HCT116 (cell line): ENCODE measurements at regions not wholly inside any gene's neighbourhood (a gene's known extent, or its start where the extent isn't known, plus 50 kb on each side); places are given as distances from the start of the nearest gene placed in this dataset.

Source experiments
- ATAC-seq: fragments of 200-7000 bp; cut with Tn5 transposase; 2 replicates; pipeline ENCODE4 v1.9.1; 2020; ENCODE audit warnings: mild to moderate bottlenecking, moderate library complexity
- BruUV-seq: library from RNA; stranded (reverse); fragments of 400-500 nt; replicated peaks from 2 replicates; lab custom pipeline; 2021; lab: Mats Ljungman, UMichigan
- CTCF ChIA-PET: fragments of 300-600 bp; sonication (Branson Sonifier 250); formaldehyde crosslinking; loops from one replicate; lab custom pipeline; 2021; ENCODE audit warnings: antibody characterized with exemption; lab: Charles Lee
- POLR2A ChIA-PET: fragments of 300-600, 350-600 bp; sonication (Branson Sonifier 250); formaldehyde crosslinking; loops from one replicate; lab custom pipeline; 2021; ENCODE audit warnings: antibody characterized with exemption; lab: Charles Lee
- RAD21 ChIA-PET, 2 experiments: fragments of 300-600 bp; sonication (Branson Sonifier 250); formaldehyde crosslinking; loops; one replicate each; lab custom pipeline; 2023; ENCODE audit warnings: low total read pairs in 2 of 2; ENCODE audit not compliant: uncharacterized antibody in 2 of 2, unreplicated experiment in 2 of 2, low non-redundant PET in 1 of 2; lab: Charles Lee
- DNase-seq: peaks from one replicate; pipeline ENCODE4 v3.0.0-alpha.2; 2010; ENCODE audit warnings: low read depth, low spot score
- H2AFZ ChIP-seq: fragments of 200-600 bp; shearing (Covaris generic), sonication (generic); 2 replicates; pipeline ENCODE4 v1.6.1; 2017; ENCODE audit warnings: low read depth, mixed run types, mixed read lengths, antibody characterized with exemption, low read length; ENCODE audit not compliant: poor library complexity, severe bottlenecking
- H3K27ac ChIP-seq: 2 replicates; pipeline ENCODE4 v1.5.1; 2012; ENCODE audit warnings: low read depth, low read length
- H3K27me3 ChIP-seq: fragments of 200-600 bp; sonication (generic); 2 replicates; pipeline ENCODE4 v1.6.1; 2016; ENCODE audit warnings: mixed run types, low read length, mixed read lengths; ENCODE audit not compliant: insufficient read depth
- H3K36me3 ChIP-seq, 2 experiments: fragments of 200-500 bp in 1 of 2; fragments of 200-600 bp in 1 of 2; sonication (Bioruptor generic) in 1 of 2; sonication (generic) in 1 of 2; 2 replicates each; pipeline versions ENCODE4 v1.5.1 to v1.6.1; 2014 to 2016; ENCODE audit warnings: low read length in 2 of 2, inconsistent platforms in 1 of 2, mixed read lengths in 1 of 2, mixed run types in 1 of 2; ENCODE audit not compliant: insufficient read depth in 2 of 2, control insufficient read depth in 1 of 2
- H3K4me1 ChIP-seq, 2 experiments: fragments of 200-600 bp in 1 of 2; sonication (generic) in 1 of 2; 2 replicates each; pipeline versions ENCODE4 v1.5.1 to v1.6.1; 2012 to 2017; ENCODE audit warnings: low read length in 2 of 2, inconsistent platforms in 1 of 2, mild to moderate bottlenecking in 1 of 2, mixed read lengths in 1 of 2, mixed run types in 1 of 2, moderate library complexity in 1 of 2; ENCODE audit not compliant: insufficient read depth in 2 of 2, control insufficient read depth in 1 of 2
- H3K4me2 ChIP-seq: fragments of 200-600 bp; sonication (generic); 2 replicates; pipeline ENCODE4 v1.6.1; 2017; ENCODE audit warnings: mixed run types, low read length, mixed read lengths
- H3K4me3 ChIP-seq, 2 experiments: fragments of 200-600 bp in 1 of 2; sonication (generic) in 1 of 2; replicated peaks in 1 of 2; 2 replicates each; pipeline ENCODE4 v1.5.1; 2011 to 2016; ENCODE audit warnings: low read length in 2 of 2, control low read depth in 1 of 2, low read depth in 1 of 2, mild to moderate bottlenecking in 1 of 2, mixed read lengths in 1 of 2, mixed run types in 1 of 2
- H3K79me2 ChIP-seq: fragments of 200-600 bp; sonication (generic); 2 replicates; pipeline ENCODE4 v1.6.1; 2017; ENCODE audit warnings: mild to moderate bottlenecking, mixed run types, low read length, moderate library complexity, mixed read lengths; ENCODE audit not compliant: insufficient read depth
- H3K9ac ChIP-seq: fragments of 200-600 bp; sonication (generic); 2 replicates; pipeline ENCODE4 v1.6.1; 2016; ENCODE audit warnings: low read length, mixed read lengths
- H3K9me2 ChIP-seq: fragments of 200-600 bp; sonication (generic), shearing (Covaris generic); 2 replicates; pipeline ENCODE4 v1.6.1; 2017; ENCODE audit warnings: mixed run types, mild to moderate bottlenecking, moderate library complexity; ENCODE audit not compliant: insufficient read depth
- H3K9me3 ChIP-seq, 2 experiments: fragments of 200-500 bp in 1 of 2; fragments of 200-600 bp in 1 of 2; sonication (Bioruptor generic) in 1 of 2; sonication (generic) in 1 of 2; 2 replicates each; pipeline ENCODE4 v1.6.1; 2014 to 2017; ENCODE audit warnings: low read length in 2 of 2, mixed read lengths in 2 of 2, inconsistent platforms in 1 of 2, low read depth in 1 of 2, mild to moderate bottlenecking in 1 of 2, mixed run types in 1 of 2, moderate library complexity in 1 of 2; ENCODE audit not compliant: control insufficient read depth in 1 of 2, insufficient read depth in 1 of 2
- H4K20me1 ChIP-seq: fragments of 200-600 bp; sonication (generic), shearing (Covaris generic); 2 replicates; pipeline ENCODE4 v1.6.1; 2017; ENCODE audit warnings: mixed run types, mild to moderate bottlenecking, moderate library complexity; ENCODE audit not compliant: insufficient read depth
- CBX3 ChIP-seq: IDR thresholded peaks from 2 replicates; pipeline ENCODE4 v1.6.1; 2012; ENCODE audit warnings: low read depth
- CEBPB ChIP-seq: IDR thresholded peaks from 2 replicates; pipeline ENCODE4 v1.6.1; 2012; ENCODE audit warnings: low read depth
- ELF1 ChIP-seq: IDR thresholded peaks from 2 replicates; pipeline ENCODE4 v1.6.1; 2012; ENCODE audit warnings: low read depth, borderline replicate concordance
- EZH2phosphoT487 ChIP-seq: fragments of 200-600 bp; IDR thresholded peaks from 2 replicates; pipeline ENCODE4 v1.6.1; 2018; ENCODE audit warnings: antibody characterized with exemption, borderline replicate concordance
- FOSL1 ChIP-seq: IDR thresholded peaks from 2 replicates; pipeline ENCODE4 v1.6.1; 2012; ENCODE audit warnings: low read depth
- POLR2A ChIP-seq: IDR thresholded peaks from 2 replicates; pipeline ENCODE4 v1.7.0; 2011; ENCODE audit warnings: borderline replicate concordance; ENCODE audit not compliant: insufficient read depth, insufficient read length; ENCODE audit errors: extremely low read depth
- RAD21 ChIP-seq: IDR thresholded peaks from 2 replicates; pipeline ENCODE4 v1.6.1; 2012; ENCODE audit warnings: low read depth, mild to moderate bottlenecking
- SIN3A ChIP-seq: IDR thresholded peaks from 2 replicates; pipeline ENCODE4 v1.6.1; 2012; ENCODE audit warnings: low read depth
- SRF ChIP-seq: IDR thresholded peaks from 2 replicates; pipeline ENCODE4 v1.6.1; 2012; ENCODE audit warnings: low read depth
- ZFX ChIP-seq: fragments of 450-650 bp; IDR thresholded peaks from 2 replicates; pipeline ENCODE4 v1.6.1; 2017
- ZNF274 ChIP-seq: fragments of 200-500 bp; sonication (Bioruptor generic); IDR thresholded peaks from 2 replicates; pipeline ENCODE4 v1.6.1; 2014; ENCODE audit warnings: mild to moderate bottlenecking, low read depth, low read length, inconsistent platforms
- intact Hi-C: fragments of 100-400 bp; cut with micrococcal nuclease; formaldehyde crosslinking; loops from 2 replicates; pipeline ENCODE4 v1.10.0; 2022
- TF ChIP-seq, protein P1 (sequence below), 3 experiments: fragments of 200-600 bp in 1 of 3; sonication (generic) in 1 of 3; IDR thresholded peaks in 2 of 3; conservative IDR thresholded peaks in 1 of 3; 2 replicates each; pipeline ENCODE4 v1.5.1; 2012 to 2017; ENCODE audit warnings: low read depth in 2 of 3, low read length in 2 of 3, antibody characterized with exemption in 1 of 3, borderline replicate concordance in 1 of 3, control low read depth in 1 of 3, mild to moderate bottlenecking in 1 of 3, mixed read lengths in 1 of 3, mixed run types in 1 of 3, moderate library complexity in 1 of 3; ENCODE audit not compliant: insufficient read depth in 1 of 3
- TF ChIP-seq, protein P2 (sequence below): IDR thresholded peaks from 2 replicates; pipeline ENCODE4 v1.6.1; 2012

DNA sequence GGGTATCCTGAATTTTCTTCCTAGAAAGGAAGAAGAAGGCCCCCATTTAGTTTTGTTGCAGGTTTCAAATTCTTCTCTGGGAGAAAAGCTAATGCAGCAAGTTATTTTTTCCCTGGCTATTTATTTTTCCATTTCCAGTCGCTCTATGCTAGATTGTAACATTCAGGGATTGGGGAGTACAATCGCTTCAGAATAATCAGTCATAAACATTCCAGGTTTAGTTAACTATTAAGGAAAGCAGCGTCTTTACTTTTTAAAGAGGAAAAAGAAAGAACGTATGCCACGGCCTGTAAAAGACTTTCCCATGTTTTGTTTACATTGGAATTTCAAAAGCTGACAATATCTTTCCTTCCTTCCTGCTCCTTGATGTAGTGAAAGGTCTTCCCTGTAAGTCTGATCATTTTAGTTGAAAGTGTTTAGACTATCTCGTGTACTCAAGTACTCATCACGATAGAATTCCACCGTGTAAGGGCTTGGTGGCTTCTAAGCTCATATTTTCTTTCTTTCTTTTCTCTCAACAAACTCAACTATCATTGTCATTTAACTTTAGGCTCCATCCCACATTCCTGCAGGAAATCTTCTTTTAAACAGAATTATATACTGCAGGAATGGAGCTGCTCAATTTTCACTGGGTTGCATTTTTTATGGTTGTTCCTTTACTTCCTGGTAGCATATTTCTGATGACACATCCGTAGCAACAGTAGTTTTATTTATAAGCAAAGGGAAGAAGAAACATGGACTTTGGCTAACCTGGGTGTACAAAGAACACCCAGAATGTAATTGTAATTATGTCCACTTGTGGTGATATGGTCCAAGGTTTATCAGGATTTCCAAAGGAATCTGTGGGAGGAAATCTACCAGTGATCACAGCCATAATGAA is 213.1 kb upstream of the FAT1 start:
- peaks cover 11% of the 10 kb centered on the region; the same call in 1 of the 2 replicates for H3K79me2 ChIP-seq
- intact Hi-C loops: no loop called here
- ChIA-PET RAD21 (no interaction called here), CTCF (no interaction called here), POLR2A (interaction anchor here (0.6 to 1.8 kb wide), 3 partner anchors 8 to 1401 kb away, joined by 3 to 7 read pairs (median 5); partner anchors contain the start of gene PDLIM3)
- BruUV-seq: TSS peak; percentile 85
- H3K9me3 ChIP-seq: no peaks in the 10 kb centered on the region
- H3K4me3 ChIP-seq: peak overlapping the region; percentile 19 to 52
- peak; percentile 26 for ATAC-seq
- H3K4me2 ChIP-seq: peak overlapping the region; percentile 76
- DNase-seq: peak; percentile 84
- no peaks in the 10 kb centered on the region for H4K20me1 ChIP-seq
- peaks cover 50 to 80% of the 10 kb centered on the region in 2 experiments for H3K4me1 ChIP-seq
- no peaks in the 10 kb centered on the region for H3K9me2 ChIP-seq
- peak overlapping the region; percentile 77 for H3K27ac ChIP-seq
- H3K27me3 ChIP-seq: no peaks in the 10 kb centered on the region
- no peaks in the 10 kb centered on the region for H3K36me3 ChIP-seq
- TF ChIP-seq, protein P1, sequence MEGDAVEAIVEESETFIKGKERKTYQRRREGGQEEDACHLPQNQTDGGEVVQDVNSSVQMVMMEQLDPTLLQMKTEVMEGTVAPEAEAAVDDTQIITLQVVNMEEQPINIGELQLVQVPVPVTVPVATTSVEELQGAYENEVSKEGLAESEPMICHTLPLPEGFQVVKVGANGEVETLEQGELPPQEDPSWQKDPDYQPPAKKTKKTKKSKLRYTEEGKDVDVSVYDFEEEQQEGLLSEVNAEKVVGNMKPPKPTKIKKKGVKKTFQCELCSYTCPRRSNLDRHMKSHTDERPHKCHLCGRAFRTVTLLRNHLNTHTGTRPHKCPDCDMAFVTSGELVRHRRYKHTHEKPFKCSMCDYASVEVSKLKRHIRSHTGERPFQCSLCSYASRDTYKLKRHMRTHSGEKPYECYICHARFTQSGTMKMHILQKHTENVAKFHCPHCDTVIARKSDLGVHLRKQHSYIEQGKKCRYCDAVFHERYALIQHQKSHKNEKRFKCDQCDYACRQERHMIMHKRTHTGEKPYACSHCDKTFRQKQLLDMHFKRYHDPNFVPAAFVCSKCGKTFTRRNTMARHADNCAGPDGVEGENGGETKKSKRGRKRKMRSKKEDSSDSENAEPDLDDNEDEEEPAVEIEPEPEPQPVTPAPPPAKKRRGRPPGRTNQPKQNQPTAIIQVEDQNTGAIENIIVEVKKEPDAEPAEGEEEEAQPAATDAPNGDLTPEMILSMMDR (IDR thresholded peaks at IDR 0.05 in 2 of 3, conservative IDR thresholded peaks at IDR 0.05 in 1 of 3; ENCODE audit: borderline replicate concordance in 1 of 3, insufficient read depth in 1 of 3, low read depth in 2 of 3, low read length in 2 of 3): peak in 1 of 3 experiments; percentile 47; a peak in 2 of 6 replicates
- no peak for TF ChIP-seq SRF
- peak overlapping the region; percentile 63 for H3K9ac ChIP-seq
- H2AFZ ChIP-seq: peak overlapping the region; percentile 27

DNA sequence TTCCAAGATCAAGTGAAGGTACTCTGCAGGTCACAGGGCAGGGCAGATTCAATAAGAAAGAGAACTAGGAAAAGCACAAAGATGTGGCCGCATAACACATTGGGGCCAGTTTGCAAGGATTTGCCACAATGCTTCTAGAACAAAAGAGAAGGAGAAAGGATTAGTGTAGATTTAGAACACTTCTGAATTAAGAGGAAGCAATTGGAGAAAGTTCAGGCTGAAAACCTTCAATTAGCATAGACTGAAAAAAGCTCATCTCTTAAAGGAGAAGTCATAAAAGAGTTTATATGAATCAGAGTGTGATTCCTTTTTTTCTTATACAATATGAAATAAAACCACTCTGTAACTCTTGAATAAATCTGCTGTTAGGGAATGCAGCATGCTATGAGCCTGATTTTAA is 215.6 kb upstream of the FAT1 start:
- intact Hi-C loops: no loop called here
- BruUV-seq: no TSS peak

More for the DNA sequence above, 215.6 kb upstream of the FAT1 start:
- Histone ChIP-seq H3K4me3 (no peak overlapping the region), H3K9ac (no peak overlapping the region), H3K79me2 (0 out of 2 replicates have a peak, but pooled peaks cover 7% of the 10 kb centered on the region), H3K4me1 (peaks cover 35 to 77% of the 10 kb centered on the region in 2 experiments), H3K9me3 (no peaks in the 10 kb centered on the region), H4K20me1 (no peaks in the 10 kb centered on the region), H3K27ac (peak overlapping the region; percentile 14; the same call in 1 of the 2 replicates), H3K27me3 (no peaks in the 10 kb centered on the region), H2AFZ (peak overlapping the region; percentile 17), H3K9me2 (no peaks in the 10 kb centered on the region), H3K36me3 (no peaks in the 10 kb centered on the region), H3K4me2 (no peak overlapping the region)
- TF ChIP-seq CBX3: no peak
- no peak for TF ChIP-seq EZH2phosphoT487
- no peak for TF ChIP-seq POLR2A
- TF ChIP-seq ELF1: no peak
- TF ChIP-seq, protein P2, sequence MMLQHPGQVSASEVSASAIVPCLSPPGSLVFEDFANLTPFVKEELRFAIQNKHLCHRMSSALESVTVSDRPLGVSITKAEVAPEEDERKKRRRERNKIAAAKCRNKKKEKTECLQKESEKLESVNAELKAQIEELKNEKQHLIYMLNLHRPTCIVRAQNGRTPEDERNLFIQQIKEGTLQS: no peak
- no peak for TF ChIP-seq FOSL1
- no peak for TF ChIP-seq CEBPB
- TF ChIP-seq ZFX: no peak
- no peak for TF ChIP-seq RAD21
- no peak for TF ChIP-seq ZNF274
- no peak for TF ChIP-seq SIN3A
- ATAC-seq (no peak), DNase-seq (no peak)
- ChIA-PET CTCF (no interaction called here), POLR2A (no interaction called here), RAD21 (interaction anchor here in 1 of 2 experiments (0.6 kb wide), 2 partner anchors 99 to 209 kb away, joined by 3 read pairs; no protein-coding TSS in a partner anchor)
